Ureter (tissue), 1 donor: ENCODE measurements at regions not wholly inside any gene's neighbourhood (a gene's known extent, or its start where the extent isn't known, plus 50 kb on each side); places are given as distances from the start of the nearest gene placed in this dataset.
"Not testable (repeated sequence)": the region's sequence is repeated elsewhere in the genome, so short reads cannot be mapped to it uniquely, and the experiment has no call there.

Experiments used
- DNase-seq: peaks from one replicate; pipeline ENCODE4 v3.0.0-alpha.2; 2020; ENCODE audit warnings: low spot score
- donor health status: DM: yes; HTN: yes; CAD: no.

DNA sequence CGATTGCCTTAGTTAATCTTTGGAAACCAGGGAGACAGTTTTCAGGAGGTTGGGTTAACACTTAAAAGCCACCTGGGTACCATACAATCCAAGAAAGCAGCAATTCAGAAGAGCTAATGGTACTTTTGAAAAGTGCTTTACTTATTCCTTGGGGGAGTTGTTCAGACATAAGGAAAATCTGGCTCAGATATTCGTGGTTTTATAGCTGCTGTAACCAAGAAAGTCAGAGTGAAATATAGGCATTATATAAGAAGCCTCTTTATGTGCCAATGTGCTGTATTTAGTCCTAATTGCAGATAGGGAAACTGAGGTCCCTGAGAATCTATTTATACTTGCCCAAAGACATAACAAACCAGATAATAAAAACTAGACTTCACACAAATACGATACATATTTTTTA lies 387.5 kb downstream of the COG6 start:
- DNase-seq, result no peak

DNA sequence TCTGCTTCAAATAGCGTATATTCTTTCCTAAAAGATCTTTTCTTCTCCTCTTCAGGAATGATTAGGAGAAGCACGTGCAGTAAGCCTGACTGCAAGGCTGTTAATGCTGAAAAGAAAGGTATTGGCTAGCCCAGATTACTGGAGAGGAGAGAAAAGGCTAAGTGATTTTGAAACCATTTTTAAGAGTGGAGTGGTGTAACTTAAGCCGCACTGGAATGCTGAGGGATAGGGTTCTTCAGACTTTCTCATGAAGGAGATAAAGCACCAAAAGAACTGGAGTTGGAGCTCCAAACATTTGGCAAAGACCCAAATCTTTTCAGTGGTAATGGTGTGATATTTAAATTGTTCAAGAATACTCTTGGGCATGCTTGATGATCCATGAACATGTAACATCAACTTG lies 388.3 kb downstream of the COG6 start:
- DNase-seq, result no peak

GRCh38 chr13:40047322-40047771 lies 391.9 kb downstream of the COG6 start:
- no peak for DNase-seq

GRCh38 chr13:40048551-40048950 lies 393.1 kb downstream of the COG6 start:
- DNase-seq, result no peak

GRCh38 chr13:40052954-40053353 lies 397.5 kb downstream of the COG6 start:
- DNase-seq, result no peak

- no peak for DNase-seq
These were observed 397.9 kb downstream of the COG6 start for GRCh38 chr13:40053401-40053800.

DNA sequence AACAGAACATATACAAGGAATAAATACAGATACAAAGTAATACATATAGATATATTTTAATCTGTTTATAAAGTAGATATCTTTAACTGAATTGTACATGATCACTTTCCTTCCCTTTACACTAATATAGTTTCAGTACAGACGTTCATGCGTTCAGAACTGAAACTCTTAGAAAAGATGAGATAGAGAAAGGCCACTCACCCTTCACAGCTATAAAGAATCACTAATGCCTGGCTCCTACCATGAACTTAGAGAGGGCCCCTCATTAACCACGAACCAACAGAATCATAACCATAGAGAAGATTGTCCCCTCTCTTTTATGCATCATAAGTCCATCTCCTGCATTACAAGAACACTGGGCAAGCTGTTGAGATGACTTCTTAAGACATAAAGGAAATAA lies 399.0 kb downstream of the COG6 start:
- not testable (repeated sequence) for DNase-seq

- DNase-seq, result no peak
These were observed 401.6 kb downstream of the COG6 start for GRCh38 chr13:40056898-40057619.

GRCh38 chr13:40058757-40059236 lies 403.3 kb downstream of the COG6 start:
- DNase-seq, result no peak

DNA sequence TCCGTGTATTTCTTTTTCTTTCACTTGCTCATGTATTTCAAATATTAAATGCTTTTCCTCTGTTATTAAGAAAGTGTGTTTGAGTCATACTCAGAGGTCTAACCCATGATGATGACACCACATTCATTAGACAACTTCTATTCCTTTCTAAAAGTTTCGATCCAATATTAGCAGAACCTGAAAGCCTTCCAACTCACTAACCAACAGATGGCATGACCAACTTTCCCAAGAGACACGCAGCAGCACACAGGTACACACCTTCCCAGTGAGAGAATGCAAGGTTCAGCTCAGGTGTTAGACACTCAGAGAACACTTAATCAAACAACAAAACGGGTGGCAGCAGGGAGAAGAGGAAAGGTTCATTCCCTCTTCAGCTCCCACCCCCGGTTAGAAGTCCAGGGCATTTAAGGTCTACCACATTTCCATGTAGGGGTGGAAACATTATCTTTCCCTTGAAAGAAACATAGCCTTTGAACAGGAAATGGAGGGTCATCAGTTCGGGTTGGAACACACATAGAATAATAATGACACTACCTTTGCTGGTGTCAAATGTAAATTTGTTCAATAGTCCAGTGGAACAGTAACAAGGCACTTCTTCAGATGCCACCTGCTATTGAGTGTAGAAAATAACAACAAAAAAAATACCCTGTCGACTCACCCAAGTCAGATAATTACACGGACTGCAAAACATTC lies 404.2 kb downstream of the COG6 start:
- no peak for DNase-seq

DNA sequence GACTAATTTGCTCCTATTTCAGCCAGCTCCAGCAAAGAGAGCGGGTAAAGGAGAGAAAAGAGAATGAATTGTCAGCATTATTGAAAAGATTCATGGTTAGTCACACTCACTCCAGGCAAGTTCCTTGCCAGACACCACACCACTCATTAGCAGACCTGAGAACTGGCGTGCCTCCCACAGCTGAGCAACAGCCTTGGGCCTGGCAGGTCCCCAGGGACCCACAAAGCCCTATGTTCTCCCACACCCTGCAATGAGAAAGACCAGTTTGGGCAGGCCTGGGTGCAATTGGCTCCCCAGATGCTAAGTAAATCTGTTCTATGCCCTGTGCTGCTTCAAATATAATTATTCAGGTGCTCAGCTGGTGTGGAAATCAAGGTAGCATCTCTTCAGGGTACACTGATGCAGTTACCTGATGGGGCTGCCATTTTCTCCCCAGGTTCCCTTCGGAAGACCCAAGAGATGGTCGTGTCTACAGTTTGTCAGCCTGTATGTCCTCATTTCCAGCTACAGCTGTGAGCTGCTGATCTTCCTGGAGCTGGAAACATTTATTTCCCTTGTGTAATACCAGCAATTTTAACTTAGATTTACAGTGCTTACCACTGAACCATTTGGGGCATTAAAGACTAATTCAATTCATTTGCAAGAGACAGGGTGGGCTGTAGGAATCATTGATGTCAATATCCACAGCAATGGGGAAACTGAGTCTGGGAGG lies 405.0 kb downstream of the COG6 start:
- DNase-seq, result no peak

DNA sequence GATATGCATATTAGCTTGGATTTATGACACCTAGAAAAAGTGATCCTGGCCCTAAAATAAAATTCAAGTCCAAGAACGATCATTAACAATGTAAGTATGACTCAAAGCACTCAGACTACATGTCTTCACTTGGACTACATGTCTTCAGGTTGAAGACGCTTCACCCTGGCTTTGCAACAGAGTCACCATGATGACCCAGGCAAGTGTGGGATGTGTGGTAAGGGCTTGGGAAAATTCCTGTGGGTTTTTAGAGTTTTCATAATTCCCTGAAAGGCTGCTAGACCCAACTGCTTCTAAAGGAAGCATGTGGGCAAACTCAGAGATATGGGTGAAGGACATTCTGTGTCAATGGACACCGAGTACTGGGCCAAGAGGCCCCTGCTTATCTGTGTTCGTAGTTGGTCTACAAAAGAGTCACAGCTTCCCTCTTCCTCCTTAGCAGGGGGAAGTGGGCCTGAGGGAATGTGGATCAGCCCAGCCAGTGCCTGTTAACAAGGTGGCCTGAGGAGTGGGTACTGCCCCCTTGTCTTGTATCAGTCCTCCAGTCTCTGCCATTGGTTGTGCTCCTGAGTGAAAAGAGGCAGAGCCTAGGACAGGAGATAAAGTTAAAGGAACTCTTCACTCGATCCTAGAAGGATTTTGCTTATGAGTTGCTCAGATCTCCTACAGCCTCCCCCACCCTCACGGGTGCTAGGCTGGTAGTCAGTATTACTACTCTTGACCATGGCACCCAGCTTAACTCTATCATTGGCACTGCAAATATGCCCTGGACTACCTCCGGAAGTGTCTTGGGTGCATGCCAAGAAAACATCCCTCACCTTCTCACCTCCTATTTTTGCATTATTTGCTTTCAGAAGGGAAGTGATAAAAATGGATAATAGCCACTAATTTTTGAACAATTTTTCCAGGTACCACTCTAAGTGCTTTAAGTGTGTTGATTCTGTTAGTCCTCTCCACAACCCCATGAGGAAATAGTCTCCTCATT lies 406.3 kb downstream of the COG6 start:
- DNase-seq, result no peak

DNA sequence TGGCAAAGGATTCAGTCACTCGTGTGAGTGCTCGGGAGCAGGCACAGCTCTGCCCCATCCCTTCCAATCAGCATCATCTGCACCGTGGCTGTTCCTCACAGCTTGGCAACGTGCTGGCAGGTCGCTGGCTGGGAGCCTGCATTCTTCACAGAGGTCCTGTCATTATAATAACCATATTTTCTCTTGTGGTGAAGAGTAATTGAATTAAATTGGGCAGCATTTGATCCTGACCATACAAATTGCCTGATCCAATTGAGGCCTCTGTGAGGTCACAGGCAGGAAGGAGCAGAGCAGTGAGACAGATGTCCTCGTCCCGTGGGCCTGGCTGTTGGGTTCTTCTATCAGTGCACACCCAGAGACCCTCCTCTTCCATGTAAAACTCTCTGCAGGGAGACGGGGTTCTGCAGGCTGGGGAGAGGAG lies 407.8 kb downstream of the COG6 start:
- no peak for DNase-seq

DNA sequence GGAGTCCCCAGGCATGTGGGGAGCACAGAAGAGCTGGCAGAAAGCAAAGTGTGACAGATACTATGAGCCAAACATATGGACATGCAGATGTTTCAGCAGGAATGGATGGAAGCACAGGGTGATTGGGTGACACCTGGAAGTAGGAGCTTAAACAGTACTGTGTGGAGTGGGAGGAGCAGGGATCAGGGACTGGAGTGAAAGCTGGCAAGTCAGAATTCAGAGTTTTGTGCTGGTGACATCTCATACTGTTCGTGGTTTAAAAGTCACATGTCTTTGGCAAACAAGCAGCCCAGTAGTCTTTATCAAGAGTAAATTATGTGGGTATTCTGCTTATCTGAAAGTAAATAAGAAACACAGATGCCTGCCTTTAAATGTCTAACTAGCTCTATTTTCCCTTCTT lies 408.2 kb downstream of the COG6 start:
- no peak for DNase-seq

DNA sequence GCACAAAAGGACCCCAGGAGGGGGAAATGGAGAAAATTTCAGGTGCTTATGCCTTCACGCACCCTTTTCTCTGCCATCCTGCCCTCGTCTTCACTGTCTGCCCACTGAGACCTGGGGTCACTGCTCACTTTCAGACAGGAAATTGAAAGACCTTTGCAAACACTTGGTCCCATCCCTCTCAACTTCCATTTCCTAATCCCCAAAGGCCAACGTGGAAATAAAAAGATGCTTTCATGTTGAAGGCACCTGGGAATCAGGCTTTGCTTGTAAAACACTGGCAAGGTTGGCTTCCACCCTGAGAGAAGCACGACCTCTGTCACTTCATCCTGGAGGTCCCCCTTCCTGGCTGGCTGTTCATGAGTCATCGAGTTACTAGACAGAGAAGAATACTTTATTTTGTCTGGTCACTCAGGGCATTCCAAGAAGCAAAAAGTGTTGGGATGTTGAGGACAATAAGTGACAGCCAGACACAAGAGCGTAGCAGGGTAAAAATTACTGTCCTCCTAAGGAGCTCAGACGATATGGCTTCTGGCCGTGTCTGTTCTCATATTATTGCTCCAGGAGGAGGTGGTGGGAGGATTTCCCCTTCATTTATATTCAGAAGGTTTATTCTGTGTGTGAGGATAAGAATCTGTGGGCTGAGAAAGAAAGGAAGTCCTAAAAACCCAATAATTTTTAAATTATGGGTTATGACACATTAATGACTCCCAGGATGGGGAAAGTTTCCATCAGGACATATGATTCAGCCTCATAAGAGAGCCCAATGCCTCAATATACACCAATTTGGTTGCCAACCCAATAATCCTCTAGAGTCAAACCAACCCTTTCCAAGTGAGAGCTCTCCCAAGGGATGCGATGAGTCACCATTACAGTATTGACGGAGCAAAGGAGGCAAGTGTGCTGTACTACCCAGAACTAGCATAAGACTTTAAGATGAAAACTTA lies 409.0 kb downstream of the COG6 start:
- no peak for DNase-seq

GRCh38 chr13:40069173-40070044 lies 413.9 kb downstream of the COG6 start:
- peak; percentile 79 for DNase-seq

DNA sequence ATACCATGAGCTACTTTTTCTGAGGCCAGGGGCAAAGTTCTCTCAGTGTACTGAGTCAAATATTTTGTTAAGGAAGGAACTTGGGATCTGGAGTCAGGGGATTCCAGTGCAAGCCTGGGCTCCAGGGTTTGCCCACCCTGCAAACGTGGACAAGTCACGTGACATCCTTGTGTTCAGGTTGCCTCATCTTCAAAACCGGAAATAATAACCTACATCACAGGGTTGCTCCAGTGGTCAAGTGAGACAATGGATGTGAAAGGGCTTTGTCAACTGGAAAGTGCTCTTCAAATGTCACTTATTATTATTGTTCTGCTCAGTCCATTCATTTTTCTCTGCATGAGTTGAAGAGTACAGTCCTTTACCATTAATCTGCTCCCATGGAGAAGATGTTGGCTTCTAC lies 414.9 kb downstream of the COG6 start:
- DNase-seq, result no peak

DNA sequence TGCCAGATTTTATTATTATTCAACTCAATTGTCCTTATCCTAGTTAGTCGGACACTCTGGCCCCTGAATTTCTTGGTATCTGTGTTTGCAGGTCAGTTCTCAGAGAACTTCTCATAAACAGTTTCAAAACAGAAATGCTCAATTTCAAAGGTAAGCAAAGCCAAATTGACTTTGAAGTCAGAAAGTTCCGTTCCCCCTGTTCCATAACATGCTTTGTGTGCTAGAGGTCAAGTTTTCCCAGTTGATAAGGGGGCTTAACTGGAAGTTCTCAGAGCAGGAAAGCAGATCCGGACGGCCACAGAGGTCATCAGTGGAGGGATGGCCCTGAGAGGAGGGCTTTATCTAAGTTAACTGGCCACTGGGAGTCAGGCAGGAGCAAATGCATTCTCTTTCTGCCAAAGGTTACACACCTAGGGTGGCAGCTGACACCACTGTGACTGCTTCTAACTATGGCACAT lies 417.2 kb downstream of the COG6 start:
- no peak for DNase-seq

- no peak for DNase-seq
These were observed 418.9 kb downstream of the COG6 start for GRCh38 chr13:40074338-40074737.
